ENCODE measurements at regions not wholly inside any gene's neighbourhood (a gene's known extent, or its start where the extent isn't known, plus 50 kb on each side); places are given as distances from the start of the nearest gene placed in this dataset.

- H3K27me3 ChIP-seq (replicated peaks; ENCODE audit: control insufficient read depth, insufficient read depth, low read length), result no peaks in the 10 kb centered on the region
- no peaks in the 10 kb centered on the region for H3K36me3 ChIP-seq (ENCODE audit: control insufficient read depth, insufficient read depth, low read length, severe bottlenecking)
- H3K9me3 ChIP-seq (ENCODE audit: control insufficient read depth, low read length), result peaks cover 3% of the 10 kb centered on the region
- H3K4me1 ChIP-seq (ENCODE audit: control insufficient read depth, insufficient read depth, low read length), result no peaks in the 10 kb centered on the region
- no peak overlapping the region for H3K4me3 ChIP-seq (ENCODE audit: low read length)
- H3K9ac ChIP-seq (ENCODE audit: low read length), result no peak overlapping the region
- no peak for DNase-seq (ENCODE audit: low read depth)
Measured at GRCh38 chr18:78630981-78631510, 348.6 kb upstream of the SALL3 start.

- Histone ChIP-seq H3K36me3 (ENCODE audit: control insufficient read depth, insufficient read depth, low read length, severe bottlenecking) (no peaks in the 10 kb centered on the region), H3K4me1 (ENCODE audit: control insufficient read depth, insufficient read depth, low read length) (no peaks in the 10 kb centered on the region), H3K4me3 (ENCODE audit: low read length) (no peak overlapping the region), H3K9ac (ENCODE audit: low read length) (no peak overlapping the region), H3K27me3 (replicated peaks; ENCODE audit: control insufficient read depth, insufficient read depth, low read length) (no peaks in the 10 kb centered on the region), H3K9me3 (ENCODE audit: control insufficient read depth, low read length) (peaks cover 3% of the 10 kb centered on the region)
- DNase-seq (ENCODE audit: low read depth), result peak; percentile 0
Measured at GRCh38 chr18:78632111-78632541, 347.5 kb upstream of the SALL3 start.

GRCh38 chr18:78634061-78634696 lies 345.4 kb upstream of the SALL3 start:
- H3K4me1 ChIP-seq (ENCODE audit: control insufficient read depth, insufficient read depth, low read length), result no peaks in the 10 kb centered on the region
- no peak overlapping the region for H3K4me3 ChIP-seq (ENCODE audit: low read length)
- H3K27me3 ChIP-seq (replicated peaks; ENCODE audit: control insufficient read depth, insufficient read depth, low read length), result no peaks in the 10 kb centered on the region
- no peak for DNase-seq (ENCODE audit: low read depth)
- H3K36me3 ChIP-seq (ENCODE audit: control insufficient read depth, insufficient read depth, low read length, severe bottlenecking), result no peaks in the 10 kb centered on the region
- no peak overlapping the region for H3K9ac ChIP-seq (ENCODE audit: low read length)
- H3K9me3 ChIP-seq (ENCODE audit: control insufficient read depth, low read length), result peaks cover 3% of the 10 kb centered on the region

GRCh38 chr18:78635093-78635800 lies 344.4 kb upstream of the SALL3 start:
- no peak for DNase-seq (ENCODE audit: low read depth)
- Histone ChIP-seq H3K9me3 (ENCODE audit: control insufficient read depth, low read length) (no peaks in the 10 kb centered on the region), H3K27me3 (replicated peaks; ENCODE audit: control insufficient read depth, insufficient read depth, low read length) (no peaks in the 10 kb centered on the region), H3K4me3 (ENCODE audit: low read length) (no peak overlapping the region), H3K9ac (ENCODE audit: low read length) (no peak overlapping the region), H3K4me1 (ENCODE audit: control insufficient read depth, insufficient read depth, low read length) (no peaks in the 10 kb centered on the region), H3K36me3 (ENCODE audit: control insufficient read depth, insufficient read depth, low read length, severe bottlenecking) (no peaks in the 10 kb centered on the region)

- DNase-seq (ENCODE audit: low read depth), result no peak
- H3K9ac ChIP-seq (ENCODE audit: low read length), result no peak overlapping the region
- no peaks in the 10 kb centered on the region for H3K27me3 ChIP-seq (replicated peaks; ENCODE audit: control insufficient read depth, insufficient read depth, low read length)
- H3K36me3 ChIP-seq (ENCODE audit: control insufficient read depth, insufficient read depth, low read length, severe bottlenecking), result no peaks in the 10 kb centered on the region
- H3K4me3 ChIP-seq (ENCODE audit: low read length), result no peak overlapping the region
- H3K9me3 ChIP-seq (ENCODE audit: control insufficient read depth, low read length), result no peaks in the 10 kb centered on the region
- H3K4me1 ChIP-seq (ENCODE audit: control insufficient read depth, insufficient read depth, low read length), result no peaks in the 10 kb centered on the region
Measured at GRCh38 chr18:78636260-78636659, 343.4 kb upstream of the SALL3 start.

GRCh38 chr18:78637442-78638402 lies 341.9 kb upstream of the SALL3 start:
- no peak overlapping the region for H3K4me3 ChIP-seq (ENCODE audit: low read length)

GRCh38 chr18:78639006-78639950 lies 340.3 kb upstream of the SALL3 start:
- Histone ChIP-seq H3K4me3 (ENCODE audit: low read length) (no peak overlapping the region), H3K9me3 (ENCODE audit: control insufficient read depth, low read length) (no peaks in the 10 kb centered on the region), H3K4me1 (ENCODE audit: control insufficient read depth, insufficient read depth, low read length) (no peaks in the 10 kb centered on the region), H3K9ac (ENCODE audit: low read length) (no peak overlapping the region), H3K36me3 (ENCODE audit: control insufficient read depth, insufficient read depth, low read length, severe bottlenecking) (no peaks in the 10 kb centered on the region), H3K27me3 (replicated peaks; ENCODE audit: control insufficient read depth, insufficient read depth, low read length) (no peaks in the 10 kb centered on the region)
- DNase-seq (ENCODE audit: low read depth), result no peak

More at GRCh38 chr18:78637442-78638402, 341.9 kb upstream of the SALL3 start:
- Histone ChIP-seq H3K9me3 (ENCODE audit: control insufficient read depth, low read length) (no peaks in the 10 kb centered on the region), H3K4me1 (ENCODE audit: control insufficient read depth, insufficient read depth, low read length) (no peaks in the 10 kb centered on the region), H3K9ac (ENCODE audit: low read length) (no peak overlapping the region), H3K27me3 (replicated peaks; ENCODE audit: control insufficient read depth, insufficient read depth, low read length) (no peaks in the 10 kb centered on the region), H3K36me3 (ENCODE audit: control insufficient read depth, insufficient read depth, low read length, severe bottlenecking) (no peaks in the 10 kb centered on the region)
- DNase-seq (ENCODE audit: low read depth), result no peak

GRCh38 chr18:78640246-78640995 lies 339.2 kb upstream of the SALL3 start:
- Histone ChIP-seq H3K36me3 (ENCODE audit: control insufficient read depth, insufficient read depth, low read length, severe bottlenecking) (no peaks in the 10 kb centered on the region), H3K27me3 (replicated peaks; ENCODE audit: control insufficient read depth, insufficient read depth, low read length) (no peaks in the 10 kb centered on the region), H3K4me3 (ENCODE audit: low read length) (no peak overlapping the region)

GRCh38 chr18:78641689-78642231 lies 337.9 kb upstream of the SALL3 start:
- no peaks in the 10 kb centered on the region for H3K9me3 ChIP-seq (ENCODE audit: control insufficient read depth, low read length)
- no peak overlapping the region for H3K9ac ChIP-seq (ENCODE audit: low read length)
- no peak overlapping the region for H3K4me3 ChIP-seq (ENCODE audit: low read length)
- H3K36me3 ChIP-seq (ENCODE audit: control insufficient read depth, insufficient read depth, low read length, severe bottlenecking), result no peaks in the 10 kb centered on the region
- H3K27me3 ChIP-seq (replicated peaks; ENCODE audit: control insufficient read depth, insufficient read depth, low read length), result no peaks in the 10 kb centered on the region
- no peak for DNase-seq (ENCODE audit: low read depth)
- H3K4me1 ChIP-seq (ENCODE audit: control insufficient read depth, insufficient read depth, low read length), result no peaks in the 10 kb centered on the region

More at GRCh38 chr18:78640246-78640995, 339.2 kb upstream of the SALL3 start:
- Histone ChIP-seq H3K9me3 (ENCODE audit: control insufficient read depth, low read length) (no peaks in the 10 kb centered on the region), H3K4me1 (ENCODE audit: control insufficient read depth, insufficient read depth, low read length) (no peaks in the 10 kb centered on the region), H3K9ac (ENCODE audit: low read length) (no peak overlapping the region)
- DNase-seq (ENCODE audit: low read depth), result no peak
